ENCODE measurements at regions not wholly inside any gene's neighbourhood (a gene's known extent, or its start where the extent isn't known, plus 50 kb on each side); places are given as distances from the start of the nearest gene placed in this dataset.

- no peaks in the 10 kb centered on the region for H3K27me3 ChIP-seq (ENCODE audit: insufficient read depth, insufficient read length)
- H3K9ac ChIP-seq (ENCODE audit: insufficient read length, low read depth): no peak overlapping the region
- DNase-seq (ENCODE audit: low read depth, low spot score): no peak
- no peaks in the 10 kb centered on the region for H3K4me1 ChIP-seq (ENCODE audit: insufficient read depth, insufficient read length)
- no peaks in the 10 kb centered on the region for H3K9me3 ChIP-seq (ENCODE audit: insufficient read depth, low read length)
- TF ChIP-seq ZNF274 (IDR thresholded peaks at IDR 0.05; ENCODE audit: low read depth, low read length) (no peak), SUZ12 (IDR thresholded peaks at IDR 0.05; ENCODE audit: extremely low read depth, insufficient read depth, insufficient read length) (no peak), YY1 (IDR thresholded peaks at IDR 0.05; ENCODE audit: insufficient read depth, insufficient read length) (no peak)
- H3K4me3 ChIP-seq (ENCODE audit: insufficient read length, low read depth): no peak overlapping the region
- H3K36me3 ChIP-seq (ENCODE audit: insufficient read depth, insufficient read length, low read length): no peaks in the 10 kb centered on the region
Measured at GRCh38 chr2:187971893-187972292, 319.8 kb upstream of the GULP1 start.

GRCh38 chr2:187976259-187976985 is 315.3 kb upstream of the GULP1 start:
- H3K9ac ChIP-seq (ENCODE audit: insufficient read length, low read depth): no peak overlapping the region
- no peak overlapping the region for H3K4me3 ChIP-seq (ENCODE audit: insufficient read length, low read depth)
- no peak for TF ChIP-seq SUZ12 (IDR thresholded peaks at IDR 0.05; ENCODE audit: extremely low read depth, insufficient read depth, insufficient read length)
- TF ChIP-seq ZNF274 (IDR thresholded peaks at IDR 0.05; ENCODE audit: low read depth, low read length): no peak
- no peak for TF ChIP-seq YY1 (IDR thresholded peaks at IDR 0.05; ENCODE audit: insufficient read depth, insufficient read length)
- H3K4me1 ChIP-seq (ENCODE audit: insufficient read depth, insufficient read length): no peaks in the 10 kb centered on the region
- DNase-seq (ENCODE audit: low read depth, low spot score): no peak
- H3K36me3 ChIP-seq (ENCODE audit: insufficient read depth, insufficient read length, low read length): no peaks in the 10 kb centered on the region
- no peaks in the 10 kb centered on the region for H3K9me3 ChIP-seq (ENCODE audit: insufficient read depth, low read length)
- H3K27me3 ChIP-seq (ENCODE audit: insufficient read depth, insufficient read length): no peaks in the 10 kb centered on the region

- Histone ChIP-seq H3K27me3 (ENCODE audit: insufficient read depth, insufficient read length) (no peaks in the 10 kb centered on the region), H3K36me3 (ENCODE audit: insufficient read depth, insufficient read length, low read length) (no peaks in the 10 kb centered on the region), H3K9me3 (ENCODE audit: insufficient read depth, low read length) (no peaks in the 10 kb centered on the region), H3K9ac (ENCODE audit: insufficient read length, low read depth) (no peak overlapping the region), H3K4me1 (ENCODE audit: insufficient read depth, insufficient read length) (no peaks in the 10 kb centered on the region), H3K4me3 (ENCODE audit: insufficient read length, low read depth) (no peak overlapping the region)
- no peak for DNase-seq (ENCODE audit: low read depth, low spot score)
- no peak for TF ChIP-seq YY1 (IDR thresholded peaks at IDR 0.05; ENCODE audit: insufficient read depth, insufficient read length)
- no peak for TF ChIP-seq ZNF274 (IDR thresholded peaks at IDR 0.05; ENCODE audit: low read depth, low read length)
- no peak for TF ChIP-seq SUZ12 (IDR thresholded peaks at IDR 0.05; ENCODE audit: extremely low read depth, insufficient read depth, insufficient read length)
Measured at GRCh38 chr2:187976986-187977333, 314.7 kb upstream of the GULP1 start.

GRCh38 chr2:187978356-187978755 is 313.3 kb upstream of the GULP1 start:
- Histone ChIP-seq H3K9me3 (ENCODE audit: insufficient read depth, low read length) (no peaks in the 10 kb centered on the region), H3K4me1 (ENCODE audit: insufficient read depth, insufficient read length) (no peaks in the 10 kb centered on the region), H3K27me3 (ENCODE audit: insufficient read depth, insufficient read length) (no peaks in the 10 kb centered on the region), H3K4me3 (ENCODE audit: insufficient read length, low read depth) (no peak overlapping the region), H3K9ac (ENCODE audit: insufficient read length, low read depth) (no peak overlapping the region), H3K36me3 (ENCODE audit: insufficient read depth, insufficient read length, low read length) (no peaks in the 10 kb centered on the region)
- no peak for TF ChIP-seq YY1 (IDR thresholded peaks at IDR 0.05; ENCODE audit: insufficient read depth, insufficient read length)
- no peak for TF ChIP-seq ZNF274 (IDR thresholded peaks at IDR 0.05; ENCODE audit: low read depth, low read length)
- TF ChIP-seq SUZ12 (IDR thresholded peaks at IDR 0.05; ENCODE audit: extremely low read depth, insufficient read depth, insufficient read length): no peak
- DNase-seq (ENCODE audit: low read depth, low spot score): no peak

GRCh38 chr2:187982668-187983067 is 309.0 kb upstream of the GULP1 start:
- H3K36me3 ChIP-seq (ENCODE audit: insufficient read depth, insufficient read length, low read length): no peaks in the 10 kb centered on the region
- no peaks in the 10 kb centered on the region for H3K4me1 ChIP-seq (ENCODE audit: insufficient read depth, insufficient read length)
- no peak overlapping the region for H3K4me3 ChIP-seq (ENCODE audit: insufficient read length, low read depth)
- no peaks in the 10 kb centered on the region for H3K9me3 ChIP-seq (ENCODE audit: insufficient read depth, low read length)
- TF ChIP-seq YY1 (IDR thresholded peaks at IDR 0.05; ENCODE audit: insufficient read depth, insufficient read length): no peak
- TF ChIP-seq ZNF274 (IDR thresholded peaks at IDR 0.05; ENCODE audit: low read depth, low read length): no peak
- TF ChIP-seq SUZ12 (IDR thresholded peaks at IDR 0.05; ENCODE audit: extremely low read depth, insufficient read depth, insufficient read length): no peak
- no peak for DNase-seq (ENCODE audit: low read depth, low spot score)
- no peaks in the 10 kb centered on the region for H3K27me3 ChIP-seq (ENCODE audit: insufficient read depth, insufficient read length)
- no peak overlapping the region for H3K9ac ChIP-seq (ENCODE audit: insufficient read length, low read depth)

GRCh38 chr2:187985195-187985594 is 306.5 kb upstream of the GULP1 start:
- Histone ChIP-seq H3K4me1 (ENCODE audit: insufficient read depth, insufficient read length) (no peaks in the 10 kb centered on the region), H3K36me3 (ENCODE audit: insufficient read depth, insufficient read length, low read length) (no peaks in the 10 kb centered on the region), H3K9ac (ENCODE audit: insufficient read length, low read depth) (no peak overlapping the region), H3K4me3 (ENCODE audit: insufficient read length, low read depth) (no peak overlapping the region), H3K9me3 (ENCODE audit: insufficient read depth, low read length) (no peaks in the 10 kb centered on the region), H3K27me3 (ENCODE audit: insufficient read depth, insufficient read length) (no peaks in the 10 kb centered on the region)
- DNase-seq (ENCODE audit: low read depth, low spot score): no peak
- TF ChIP-seq ZNF274 (IDR thresholded peaks at IDR 0.05; ENCODE audit: low read depth, low read length): no peak
- TF ChIP-seq SUZ12 (IDR thresholded peaks at IDR 0.05; ENCODE audit: extremely low read depth, insufficient read depth, insufficient read length): no peak
- TF ChIP-seq YY1 (IDR thresholded peaks at IDR 0.05; ENCODE audit: insufficient read depth, insufficient read length): no peak

- Histone ChIP-seq H3K27me3 (ENCODE audit: insufficient read depth, insufficient read length) (no peaks in the 10 kb centered on the region), H3K9ac (ENCODE audit: insufficient read length, low read depth) (no peak overlapping the region), H3K36me3 (ENCODE audit: insufficient read depth, insufficient read length, low read length) (no peaks in the 10 kb centered on the region), H3K9me3 (ENCODE audit: insufficient read depth, low read length) (no peaks in the 10 kb centered on the region), H3K4me3 (ENCODE audit: insufficient read length, low read depth) (no peak overlapping the region), H3K4me1 (ENCODE audit: insufficient read depth, insufficient read length) (no peaks in the 10 kb centered on the region)
- TF ChIP-seq ZNF274 (IDR thresholded peaks at IDR 0.05; ENCODE audit: low read depth, low read length): no peak
- TF ChIP-seq YY1 (IDR thresholded peaks at IDR 0.05; ENCODE audit: insufficient read depth, insufficient read length): no peak
- DNase-seq (ENCODE audit: low read depth, low spot score): no peak
Measured at GRCh38 chr2:187985923-187986322, 305.8 kb upstream of the GULP1 start.
